IPS-18c (cell line): ENCODE measurements at regions not wholly inside any gene's neighbourhood (a gene's known extent, or its start where the extent isn't known, plus 50 kb on each side); places are given as distances from the start of the nearest gene placed in this dataset.
"Not testable (repeated sequence)": the region's sequence is repeated elsewhere in the genome, so short reads cannot be mapped to it uniquely, and the experiment has no call there.

ENCODE experiments used
- H3K4me3 ChIP-seq: 2 replicates; pipeline ENCODE4 v1.7.0; 2013; ENCODE audit warnings: low read depth, mild to moderate bottlenecking, low read length, moderate library complexity; ENCODE audit not compliant: insufficient read depth
- H3K9me3 ChIP-seq: one replicate; pipeline ENCODE4 v1.6.1; 2013; ENCODE audit warnings: mild to moderate bottlenecking, low read length, moderate library complexity; ENCODE audit not compliant: control insufficient read depth, insufficient read depth

DNA sequence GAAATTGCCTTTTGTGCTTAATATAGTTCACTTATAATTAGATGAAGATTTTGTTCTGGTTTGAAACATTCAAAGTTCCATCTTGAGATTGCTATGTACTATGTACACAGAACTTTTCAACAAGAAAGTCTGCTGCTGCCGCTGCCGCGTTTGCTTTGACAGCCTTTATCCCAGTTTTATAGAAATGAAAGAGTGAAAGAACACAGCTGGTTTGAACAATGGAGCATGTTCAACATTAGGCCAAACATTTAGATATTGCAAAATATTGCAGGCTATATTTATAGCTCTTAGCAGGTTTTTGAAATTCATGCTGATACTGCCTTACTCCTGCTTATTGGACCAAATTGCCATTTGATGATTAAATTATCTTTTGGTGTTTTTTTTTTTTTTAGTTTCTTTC, 299.8 kb upstream of the PRKD1 start:
- Histone ChIP-seq H3K9me3 (peaks cover 2% of the 10 kb centered on the region), H3K4me3 (no peak overlapping the region)

DNA sequence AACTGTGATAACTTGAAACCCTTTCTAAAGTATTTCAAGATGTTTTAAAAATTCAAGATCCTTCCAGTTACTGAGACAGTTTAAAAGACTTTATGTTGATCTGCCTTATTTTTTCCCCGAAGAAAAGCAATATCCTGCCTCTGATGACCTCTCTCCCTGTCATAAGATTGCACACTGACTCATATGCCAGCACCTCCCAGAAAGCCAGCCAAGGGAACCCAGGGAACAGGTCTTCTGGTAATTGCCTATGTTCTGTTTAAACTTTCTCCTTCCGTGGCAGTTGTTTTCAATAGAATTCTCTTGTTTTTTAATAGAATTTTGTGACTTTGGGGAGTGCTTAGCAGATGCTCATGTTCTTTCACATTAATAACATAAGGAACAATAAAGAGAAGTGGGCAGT, 300.2 kb upstream of the PRKD1 start:
- peaks cover 2% of the 10 kb centered on the region for H3K9me3 ChIP-seq
- no peak overlapping the region for H3K4me3 ChIP-seq

DNA sequence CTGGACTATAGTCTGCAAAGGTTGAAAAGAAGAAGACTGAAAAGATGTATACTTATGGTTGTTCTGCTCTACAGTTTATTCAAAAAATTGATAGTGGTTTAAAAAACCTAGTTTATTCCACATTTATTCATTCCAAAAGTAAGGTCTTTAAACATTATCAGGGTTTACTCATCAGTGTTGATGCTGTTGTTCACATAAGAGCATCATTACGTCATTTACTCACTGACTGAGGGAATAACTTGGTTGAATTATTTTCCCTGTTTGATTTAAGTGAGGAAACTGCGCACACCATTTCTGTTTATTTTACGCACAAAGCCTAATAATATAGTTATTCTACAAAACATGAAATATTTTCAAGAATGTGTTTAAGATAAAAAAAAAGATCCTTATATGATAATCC, 303.1 kb upstream of the PRKD1 start:
- no peak overlapping the region for H3K4me3 ChIP-seq
- peaks cover 2% of the 10 kb centered on the region for H3K9me3 ChIP-seq

DNA sequence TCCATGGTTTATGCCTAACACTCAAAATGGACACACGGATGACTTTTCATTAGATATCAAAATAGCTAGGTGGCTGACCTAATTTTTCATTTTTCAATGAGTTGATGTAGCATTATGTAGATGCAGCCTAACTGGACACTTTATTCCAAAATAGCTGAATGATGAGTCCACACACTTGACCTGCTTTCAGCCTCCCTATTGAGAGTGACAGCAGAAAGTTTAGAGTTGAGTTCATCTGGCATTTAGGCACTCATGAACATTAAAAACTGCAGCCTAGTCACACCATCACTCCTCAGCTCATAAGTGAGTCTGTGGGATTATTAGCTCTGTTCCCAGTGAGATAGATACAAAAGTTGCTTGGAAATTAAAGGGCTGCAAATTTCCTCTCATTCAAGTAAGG, 307.3 kb upstream of the PRKD1 start:
- Histone ChIP-seq H3K4me3 (no peak overlapping the region), H3K9me3 (peaks cover 2% of the 10 kb centered on the region)

DNA sequence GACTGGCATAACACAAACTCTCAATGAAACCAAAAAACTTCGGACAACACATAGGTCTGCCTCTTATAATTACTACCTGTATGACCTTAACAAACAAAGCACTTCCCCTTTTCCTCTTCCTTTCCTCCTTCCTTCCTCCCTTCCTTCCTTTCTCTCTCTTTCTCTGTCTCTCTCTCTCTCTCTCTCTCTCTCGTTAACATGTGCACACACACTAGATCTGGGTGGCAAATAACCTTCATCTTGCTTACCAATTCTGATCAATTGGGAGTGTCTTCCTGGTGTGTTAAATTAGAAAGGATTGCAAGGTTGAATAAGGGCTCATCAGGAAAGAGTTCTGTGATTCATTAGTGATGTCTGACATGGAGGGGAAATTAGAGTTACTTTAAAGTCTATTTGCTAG, 307.8 kb upstream of the PRKD1 start:
- H3K4me3 ChIP-seq = no peak overlapping the region

DNA sequence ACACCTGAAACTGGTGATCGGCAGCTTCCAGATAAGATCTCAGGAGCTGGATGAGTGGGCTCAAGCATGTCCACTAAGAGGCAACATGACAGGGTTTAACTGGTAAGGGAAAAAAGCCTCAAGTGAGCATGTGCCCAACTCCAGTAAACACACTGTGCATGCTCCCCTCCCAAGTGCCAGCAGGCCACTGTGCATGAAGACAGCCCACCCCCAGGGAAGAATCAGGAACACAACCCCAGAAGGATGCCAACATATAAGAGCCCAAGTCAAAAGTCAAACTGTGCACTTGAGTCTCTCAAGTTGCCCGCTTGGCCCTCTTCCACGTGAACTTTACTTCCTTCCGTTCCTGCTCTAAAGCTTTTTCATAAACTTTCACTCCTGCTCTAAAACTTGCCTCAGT, 311.3 kb upstream of the PRKD1 start:
- Histone ChIP-seq H3K9me3 (no peaks in the 10 kb centered on the region), H3K4me3 (no peak overlapping the region)

More for the DNA sequence above, 307.8 kb upstream of the PRKD1 start:
- H3K9me3 ChIP-seq = peaks cover 2% of the 10 kb centered on the region

DNA sequence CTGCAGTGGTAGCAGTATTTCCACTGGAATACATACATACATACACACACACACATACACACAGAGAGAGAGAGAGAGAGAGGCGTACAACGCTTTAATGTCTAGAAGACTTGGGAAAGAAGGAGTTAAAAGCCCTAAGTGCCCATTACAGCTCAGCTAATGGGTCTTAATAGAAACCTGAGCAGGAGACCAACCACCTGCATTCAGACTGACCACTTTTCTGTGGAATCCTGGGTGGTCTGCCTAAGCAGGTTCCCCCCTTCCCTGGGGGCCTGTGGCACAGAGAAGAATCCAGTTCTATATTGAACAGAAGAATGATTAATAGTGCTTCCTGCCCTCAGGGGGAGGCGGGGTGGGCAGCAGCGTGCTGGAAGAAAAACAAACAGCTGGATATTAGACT, 312.4 kb upstream of the PRKD1 start:
- no peak overlapping the region for H3K4me3 ChIP-seq
- H3K9me3 ChIP-seq = no peaks in the 10 kb centered on the region

DNA sequence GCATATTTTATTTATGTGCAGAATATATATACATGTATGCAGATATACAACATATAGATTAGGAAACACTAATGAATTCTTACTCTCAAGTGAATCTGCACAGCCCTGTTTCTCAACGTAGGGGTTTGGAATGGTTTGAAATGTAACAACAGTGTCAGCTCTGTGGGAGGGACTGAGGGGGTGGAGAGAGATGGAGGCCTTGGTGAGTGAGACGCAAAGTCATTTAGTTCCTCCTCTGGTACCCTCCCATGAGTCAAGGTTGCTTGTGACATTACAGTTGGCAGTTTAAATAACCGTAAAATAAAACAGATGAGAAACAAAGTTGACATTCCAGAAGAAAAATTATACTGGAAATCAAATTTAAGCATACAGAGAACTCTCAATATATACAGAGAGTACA, 313.0 kb upstream of the PRKD1 start:
- no peaks in the 10 kb centered on the region for H3K9me3 ChIP-seq

DNA sequence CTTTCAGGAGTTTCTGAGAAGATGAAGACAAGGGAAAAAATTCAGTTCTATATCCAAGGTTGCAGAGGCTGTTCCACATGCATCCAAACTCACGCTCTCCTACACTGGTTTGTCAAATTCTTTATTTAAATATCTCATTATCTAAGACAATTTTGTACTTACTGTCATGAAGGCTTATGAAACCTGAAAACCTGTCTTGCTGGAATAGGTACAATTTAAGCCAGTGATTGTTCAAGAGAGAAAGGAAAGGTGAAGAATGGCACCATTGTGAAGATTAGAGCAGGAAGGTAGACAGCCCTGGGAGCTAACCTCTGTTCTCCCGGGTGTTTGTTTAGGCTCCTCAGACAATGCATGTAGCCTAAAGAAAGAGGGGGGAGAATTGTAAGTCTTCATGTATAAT, 315.1 kb upstream of the PRKD1 start:
- no peaks in the 10 kb centered on the region for H3K9me3 ChIP-seq
- no peak overlapping the region for H3K4me3 ChIP-seq

More for the DNA sequence above, 313.0 kb upstream of the PRKD1 start:
- H3K4me3 ChIP-seq = no peak overlapping the region

DNA sequence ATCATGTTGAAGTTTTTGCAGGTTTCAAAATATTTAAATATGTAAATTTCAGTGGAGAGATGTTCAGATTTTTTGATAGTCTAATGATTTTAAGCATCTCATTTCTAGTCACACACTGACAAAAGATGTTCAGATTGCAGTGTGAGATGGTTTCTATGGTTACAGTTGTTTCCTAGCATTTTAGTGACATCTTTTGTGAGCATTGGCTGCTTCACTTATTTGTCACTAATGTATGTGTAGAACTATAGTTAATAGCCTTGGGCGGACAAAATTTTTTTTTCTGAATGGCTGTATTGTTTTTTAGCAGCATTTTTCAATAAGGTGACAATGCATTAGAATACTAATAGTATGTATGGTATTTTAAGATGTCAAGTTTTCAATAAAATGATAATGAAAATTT, 315.6 kb upstream of the PRKD1 start:
- H3K9me3 ChIP-seq = no peaks in the 10 kb centered on the region
- no peak overlapping the region for H3K4me3 ChIP-seq

DNA sequence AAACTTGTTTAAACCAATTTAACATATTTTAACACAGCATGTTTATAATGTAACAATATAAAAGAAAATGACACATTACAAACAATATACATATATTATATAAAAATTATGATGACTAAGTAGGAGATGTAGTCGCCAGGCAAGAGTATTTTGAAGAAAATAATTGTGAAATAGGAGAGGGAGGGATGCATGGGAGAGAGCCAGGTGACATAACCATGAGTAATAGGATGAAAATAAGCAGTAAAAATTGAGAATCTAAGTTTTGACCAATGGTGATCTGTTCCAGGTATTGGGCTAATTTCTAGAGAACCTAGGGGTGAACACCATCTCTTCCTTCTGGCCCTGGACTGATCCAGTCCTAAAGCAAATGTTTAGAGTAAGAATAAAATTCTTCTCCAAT, 315.2 kb upstream of the G2E3 start:
- Histone ChIP-seq H3K9me3 (no peaks in the 10 kb centered on the region), H3K4me3 (no peak overlapping the region)

DNA sequence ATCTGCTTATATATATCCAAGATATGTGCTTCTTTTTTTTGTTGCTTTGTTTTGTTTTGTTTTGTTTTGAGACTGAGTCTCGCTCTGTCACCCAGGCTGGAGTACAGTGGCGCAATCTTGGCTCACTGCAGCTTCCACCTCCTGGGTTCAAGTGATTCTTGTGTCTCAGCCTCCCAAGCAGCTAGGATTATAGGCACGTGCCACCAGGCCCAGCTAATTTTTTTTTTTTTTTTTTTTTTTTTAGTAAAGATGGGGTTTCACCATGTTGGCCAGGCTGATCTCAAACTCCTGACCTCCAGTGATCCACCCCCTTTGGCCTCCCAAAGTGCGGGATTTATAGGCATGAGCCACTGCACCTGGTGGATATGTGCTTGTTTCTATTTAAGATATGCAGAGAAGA, 314.6 kb upstream of the G2E3 start:
- not testable (repeated sequence) for H3K4me3 ChIP-seq, H3K9me3 ChIP-seq

DNA sequence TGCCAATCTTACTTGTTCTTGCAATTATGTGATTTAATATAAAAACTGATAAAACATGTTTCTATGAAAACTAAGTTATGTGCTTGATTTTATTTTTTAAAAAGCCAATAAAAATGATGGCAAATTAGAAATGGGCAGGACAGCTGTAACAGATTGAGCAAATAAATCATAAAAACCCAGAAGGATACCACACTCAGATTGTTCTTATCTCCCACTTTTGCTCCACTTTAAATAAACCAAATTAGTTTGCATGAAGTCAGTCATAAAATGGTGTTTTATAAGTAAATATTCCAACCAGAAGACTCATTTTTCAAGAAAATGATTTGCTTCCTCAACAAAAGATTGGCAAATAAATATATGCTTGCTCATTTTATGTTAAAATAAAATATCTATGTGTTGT, 307.9 kb upstream of the G2E3 start:
- Histone ChIP-seq H3K4me3 (no peak overlapping the region), H3K9me3 (no peaks in the 10 kb centered on the region)

DNA sequence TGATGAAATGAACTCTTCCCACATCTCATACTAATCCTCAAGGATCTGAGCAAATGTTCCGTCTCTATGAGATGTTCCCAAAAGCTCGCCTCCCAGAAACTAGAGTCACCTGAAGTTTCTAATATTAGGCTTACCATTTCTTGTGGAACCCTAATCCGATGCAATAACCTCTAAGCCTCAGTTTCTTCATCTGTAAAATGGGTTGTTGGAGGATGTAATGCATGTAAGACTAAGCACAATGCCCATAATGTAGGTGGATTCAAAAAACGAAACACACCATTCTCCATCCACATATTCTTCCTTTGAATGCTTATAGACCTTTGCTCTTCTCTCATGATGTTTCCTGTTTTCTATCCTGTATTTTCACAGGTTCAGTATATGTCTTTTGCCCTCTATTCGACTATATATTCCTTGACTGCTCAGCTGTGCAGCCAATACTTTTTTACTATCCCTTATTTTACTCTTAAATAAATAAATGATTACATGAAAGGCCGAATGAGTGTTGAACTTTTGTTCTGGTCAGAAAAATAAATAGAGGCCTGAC, 307.3 kb upstream of the G2E3 start:
- no peak overlapping the region for H3K4me3 ChIP-seq
- no peaks in the 10 kb centered on the region for H3K9me3 ChIP-seq

DNA sequence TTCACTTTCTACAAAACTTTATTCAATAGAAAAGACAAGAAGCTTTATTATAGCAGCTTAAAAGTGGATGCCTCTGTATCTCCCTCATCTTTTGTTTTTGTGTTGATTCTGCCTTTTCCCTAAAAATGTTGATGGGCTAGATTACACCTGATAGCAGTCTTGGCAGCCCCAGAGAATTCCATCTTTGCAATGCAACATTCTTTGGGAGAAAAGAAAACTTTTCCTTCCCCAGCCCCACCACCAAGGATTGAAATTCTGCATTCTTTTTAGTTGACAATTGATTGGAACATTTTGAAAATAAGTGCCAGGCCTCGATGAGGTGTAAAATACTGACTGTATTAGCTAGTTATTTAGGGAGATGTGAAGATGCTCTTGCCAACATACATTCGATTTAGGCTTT, 306.8 kb upstream of the G2E3 start:
- H3K9me3 ChIP-seq = no peaks in the 10 kb centered on the region
- no peak overlapping the region for H3K4me3 ChIP-seq

DNA sequence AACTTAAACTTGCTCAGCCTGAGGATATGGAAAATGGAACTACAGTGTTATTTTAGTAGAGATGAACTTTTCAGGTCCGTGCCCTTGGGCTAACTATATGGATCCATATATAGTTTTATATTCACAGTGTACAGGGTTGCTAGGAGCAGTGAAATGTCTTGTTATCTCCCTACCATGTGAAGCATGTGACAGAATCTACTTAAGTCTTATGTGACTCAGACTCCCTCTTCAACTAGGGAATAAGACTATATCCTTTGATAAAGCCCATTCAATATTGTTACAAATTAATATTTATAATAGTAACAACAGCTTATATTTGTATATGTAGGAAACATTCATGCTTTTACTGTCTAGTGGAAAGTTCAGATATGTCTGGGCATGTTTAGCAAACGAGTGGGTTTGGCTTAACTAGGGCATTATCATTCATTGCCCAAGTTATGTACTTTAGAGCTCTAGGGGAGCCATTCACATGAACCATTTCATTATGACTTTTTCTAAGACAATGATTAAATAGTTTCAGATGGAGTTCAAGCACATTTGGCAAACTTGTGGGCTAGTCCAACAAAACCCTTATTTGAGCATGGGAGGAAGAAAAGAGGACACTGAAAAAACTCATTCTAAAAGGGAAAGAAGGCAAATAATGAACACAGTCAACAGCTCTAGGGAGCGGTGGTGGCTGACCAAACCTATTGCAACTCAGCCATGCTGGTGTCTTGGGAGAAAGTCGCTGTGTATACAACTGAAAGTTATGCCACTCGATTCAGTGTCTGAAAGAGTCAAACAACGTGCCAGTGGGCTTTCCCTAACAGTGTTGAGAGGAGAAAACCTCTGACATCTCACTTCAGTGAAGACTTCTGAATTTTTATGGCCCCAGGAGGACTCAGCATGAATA, 305.9 kb upstream of the G2E3 start:
- H3K4me3 ChIP-seq = no peak overlapping the region
- H3K9me3 ChIP-seq = no peaks in the 10 kb centered on the region

DNA sequence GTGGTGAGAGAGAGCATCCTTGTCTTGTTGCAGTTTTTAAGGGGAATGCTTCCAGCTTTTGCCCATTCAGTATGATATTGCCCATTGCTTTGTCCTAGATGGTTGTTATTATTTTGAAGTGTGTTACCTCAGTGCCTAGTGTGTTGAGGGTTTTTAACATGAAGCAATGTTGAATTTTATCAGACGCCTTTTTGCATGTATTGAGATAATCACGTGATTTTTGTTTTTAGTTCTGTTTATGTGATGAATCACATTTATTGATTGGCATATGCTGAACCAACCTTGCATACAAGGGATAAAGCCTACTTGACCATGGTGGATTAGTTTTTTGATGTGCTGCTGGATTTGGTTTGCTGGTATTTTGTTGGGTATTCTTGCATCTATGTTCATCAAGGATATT, 302.3 kb upstream of the G2E3 start:
- H3K4me3 ChIP-seq = no peak overlapping the region

DNA sequence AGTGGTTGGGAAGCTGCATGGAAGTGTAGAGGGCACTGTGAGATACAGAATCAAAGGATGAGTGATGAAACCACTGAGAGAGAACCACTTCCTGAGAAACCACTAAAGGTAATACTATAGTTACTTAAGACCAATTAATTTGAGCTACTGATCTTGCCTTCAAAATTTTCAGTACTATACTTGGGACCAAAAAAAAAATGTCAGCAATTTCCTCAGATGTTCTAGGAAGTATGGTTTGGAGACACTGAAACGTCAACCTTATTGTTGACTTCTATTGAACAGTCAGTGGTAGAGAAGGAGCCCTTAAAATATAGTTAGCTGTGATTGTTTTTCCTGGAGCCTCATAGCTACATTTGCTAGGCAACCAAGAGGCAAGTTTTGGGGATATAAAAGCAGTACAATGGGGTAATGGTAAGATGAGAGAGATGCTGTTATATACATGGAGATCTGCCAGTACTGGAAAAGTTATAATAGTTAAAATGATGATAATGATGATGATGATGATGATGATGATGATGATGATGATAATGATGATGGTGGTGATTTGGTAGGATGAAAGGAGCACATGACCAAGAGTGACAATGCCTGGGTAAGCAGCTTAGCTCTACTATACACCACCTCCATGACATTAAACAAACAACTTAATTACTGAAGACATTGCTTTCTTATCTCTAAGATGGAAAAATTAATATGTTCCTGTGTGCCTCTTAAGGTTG, 300.9 kb upstream of the G2E3 start:
- Histone ChIP-seq H3K9me3 (no peaks in the 10 kb centered on the region), H3K4me3 (no peak overlapping the region)

More for the DNA sequence above, 302.3 kb upstream of the G2E3 start:
- no peaks in the 10 kb centered on the region for H3K9me3 ChIP-seq
